MM.1S (cell line): ENCODE measurements at regions not wholly inside any gene's neighbourhood (a gene's known extent, or its start where the extent isn't known, plus 50 kb on each side); places are given as distances from the start of the nearest gene placed in this dataset.

ENCODE experiments used
- DNase-seq: peaks from one replicate; pipeline ENCODE4 v3.0.0-alpha.2; 2015
- H2AFZ ChIP-seq: fragments of 300-600 bp; sonication (generic); 2 replicates; pipeline ENCODE4 v1.6.0; 2016; ENCODE audit warnings: antibody characterized with exemption, low read length
- H3F3A ChIP-seq: fragments of 300-600 bp; sonication (generic); 2 replicates; pipeline ENCODE4 v1.6.1; 2016; ENCODE audit warnings: mild to moderate bottlenecking, antibody characterized with exemption, low read length, moderate library complexity, mixed read lengths; ENCODE audit not compliant: insufficient read depth
- H3K27ac ChIP-seq: fragments of 300-600 bp; sonication (generic); 2 replicates; pipeline ENCODE4 v1.5.1; 2016; ENCODE audit warnings: mild to moderate bottlenecking, low read length
- H3K27me3 ChIP-seq: fragments of 300-600 bp; sonication (generic); replicated peaks from 2 replicates; pipeline ENCODE4 v1.6.0; 2016; ENCODE audit warnings: low read length; ENCODE audit not compliant: insufficient read depth
- H3K36me3 ChIP-seq: fragments of 300-600 bp; sonication (generic); replicated peaks from 2 replicates; pipeline ENCODE4 v1.6.1; 2016; ENCODE audit warnings: mild to moderate bottlenecking, low read length, mixed read lengths; ENCODE audit not compliant: insufficient read depth
- H3K4me1 ChIP-seq: fragments of 300-600 bp; sonication (generic); 2 replicates; pipeline ENCODE4 v1.6.1; 2016; ENCODE audit warnings: low read length, mixed read lengths
- H3K4me2 ChIP-seq: fragments of 300-600 bp; sonication (generic); 2 replicates; pipeline ENCODE4 v1.6.0; 2016; ENCODE audit warnings: low read depth, low read length
- H3K4me3 ChIP-seq: fragments of 300-600 bp; sonication (generic); 2 replicates; pipeline ENCODE4 v1.5.1; 2016; ENCODE audit warnings: low read length, mixed read lengths
- H3K79me2 ChIP-seq: fragments of 300-600 bp; sonication (generic); 2 replicates; pipeline ENCODE4 v1.6.1; 2016; ENCODE audit warnings: mixed run types, low read length, mixed read lengths
- H3K9ac ChIP-seq: fragments of 300-600 bp; sonication (generic); 2 replicates; pipeline ENCODE4 v1.6.1; 2016; ENCODE audit warnings: low read length, mixed read lengths
- H3K9me2 ChIP-seq: fragments of 300-600 bp; sonication (generic); replicated peaks from 2 replicates; pipeline ENCODE4 v1.6.1; 2016; ENCODE audit warnings: mild to moderate bottlenecking, low read length, mixed read lengths; ENCODE audit not compliant: insufficient read depth
- H3K9me3 ChIP-seq: fragments of 300-600 bp; sonication (generic); replicated peaks from 2 replicates; pipeline ENCODE4 v1.6.1; 2016; ENCODE audit warnings: mild to moderate bottlenecking, low read length, mixed read lengths; ENCODE audit not compliant: insufficient read depth
- H4K20me1 ChIP-seq: fragments of 300-600 bp; sonication (generic); 2 replicates; pipeline ENCODE4 v1.6.1; 2016; ENCODE audit warnings: mild to moderate bottlenecking, low read length, moderate library complexity, mixed read lengths; ENCODE audit not compliant: insufficient read depth
- EZH2 ChIP-seq: fragments of 300-600 bp; sonication (generic); optimal IDR thresholded peaks from 2 replicates; pipeline ENCODE3; 2017; ENCODE audit warnings: low read depth, mild to moderate bottlenecking, antibody characterized with exemption, low read length, mixed read lengths
- EZH2phosphoT487 ChIP-seq: fragments of 300-600 bp; sonication (generic); IDR thresholded peaks from 2 replicates; pipeline ENCODE4 v1.6.1; 2018; ENCODE audit warnings: antibody characterized with exemption, low read length
- TF ChIP-seq, protein P1 (sequence below): fragments of 300-600 bp; sonication (generic); IDR thresholded peaks from 2 replicates; pipeline ENCODE4 v1.5.1; 2016; ENCODE audit warnings: antibody characterized with exemption, low read length, mixed read lengths

DNA sequence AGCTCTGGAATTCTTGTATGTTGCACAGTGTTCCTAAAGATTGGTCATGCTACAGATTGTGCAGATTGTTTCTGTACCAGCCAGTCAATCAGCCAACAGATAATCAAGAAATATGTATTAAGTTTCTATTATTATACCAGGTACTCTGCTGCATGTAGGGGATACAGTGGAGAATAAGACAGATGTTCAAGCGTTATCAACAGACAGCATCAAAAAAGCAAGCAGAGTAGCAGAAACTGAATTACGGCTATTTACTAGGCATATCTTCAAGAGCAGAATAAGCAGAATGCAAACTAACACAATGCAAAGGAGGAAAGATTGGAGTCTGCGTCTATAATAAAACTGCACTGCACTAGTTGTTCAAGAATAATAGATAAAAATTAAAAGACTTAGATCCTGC lies 278.6 kb downstream of the ETS1 start:
- TF ChIP-seq, protein P1, sequence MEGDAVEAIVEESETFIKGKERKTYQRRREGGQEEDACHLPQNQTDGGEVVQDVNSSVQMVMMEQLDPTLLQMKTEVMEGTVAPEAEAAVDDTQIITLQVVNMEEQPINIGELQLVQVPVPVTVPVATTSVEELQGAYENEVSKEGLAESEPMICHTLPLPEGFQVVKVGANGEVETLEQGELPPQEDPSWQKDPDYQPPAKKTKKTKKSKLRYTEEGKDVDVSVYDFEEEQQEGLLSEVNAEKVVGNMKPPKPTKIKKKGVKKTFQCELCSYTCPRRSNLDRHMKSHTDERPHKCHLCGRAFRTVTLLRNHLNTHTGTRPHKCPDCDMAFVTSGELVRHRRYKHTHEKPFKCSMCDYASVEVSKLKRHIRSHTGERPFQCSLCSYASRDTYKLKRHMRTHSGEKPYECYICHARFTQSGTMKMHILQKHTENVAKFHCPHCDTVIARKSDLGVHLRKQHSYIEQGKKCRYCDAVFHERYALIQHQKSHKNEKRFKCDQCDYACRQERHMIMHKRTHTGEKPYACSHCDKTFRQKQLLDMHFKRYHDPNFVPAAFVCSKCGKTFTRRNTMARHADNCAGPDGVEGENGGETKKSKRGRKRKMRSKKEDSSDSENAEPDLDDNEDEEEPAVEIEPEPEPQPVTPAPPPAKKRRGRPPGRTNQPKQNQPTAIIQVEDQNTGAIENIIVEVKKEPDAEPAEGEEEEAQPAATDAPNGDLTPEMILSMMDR = no peak
- TF ChIP-seq EZH2phosphoT487 = no peak
- no peak for TF ChIP-seq EZH2
- no peak for DNase-seq
- Histone ChIP-seq H2AFZ (no peak overlapping the region), H3K9me2 (no peaks in the 10 kb centered on the region), H3K27me3 (no peaks in the 10 kb centered on the region), H3K79me2 (no peaks in the 10 kb centered on the region), H3K36me3 (no peaks in the 10 kb centered on the region), H3K4me2 (no peak overlapping the region), H3K4me3 (no peak overlapping the region), H3K9ac (no peak overlapping the region), H4K20me1 (no peaks in the 10 kb centered on the region), H3F3A (no peaks in the 10 kb centered on the region), H3K27ac (no peak overlapping the region), H3K4me1 (peaks cover 19% of the 10 kb centered on the region), H3K9me3 (no peaks in the 10 kb centered on the region)

DNA sequence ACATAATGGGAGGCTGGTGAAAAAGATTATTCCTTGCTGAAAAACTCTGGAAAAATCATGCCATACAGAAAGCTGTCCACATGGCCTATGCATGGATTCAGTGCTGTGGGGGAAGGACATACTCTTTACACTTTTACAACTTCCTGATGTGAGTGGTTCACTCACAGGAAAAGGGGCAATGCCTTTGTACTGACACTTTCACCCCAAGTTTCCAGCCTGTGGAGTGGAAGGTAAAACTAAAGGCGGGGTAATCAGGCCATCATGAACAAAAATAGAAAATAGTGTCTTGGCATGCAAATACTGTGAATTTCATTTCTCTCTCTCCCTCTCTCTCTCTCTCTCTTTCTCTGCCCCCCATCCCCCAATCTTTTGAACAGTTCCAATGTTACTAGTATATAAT lies 281.8 kb downstream of the ETS1 start:
- DNase-seq = no peak
- no peak overlapping the region for H3K9ac ChIP-seq
- H3K36me3 ChIP-seq = no peaks in the 10 kb centered on the region
- no peak overlapping the region for H3K27ac ChIP-seq
- no peak overlapping the region for H2AFZ ChIP-seq
- H3K79me2 ChIP-seq = no peaks in the 10 kb centered on the region
- H3K4me2 ChIP-seq = no peak overlapping the region
- H3F3A ChIP-seq = peaks cover 14% of the 10 kb centered on the region
- peaks cover 33% of the 10 kb centered on the region for H3K4me1 ChIP-seq
- TF ChIP-seq EZH2 (no peak), EZH2phosphoT487 (no peak)
- TF ChIP-seq, protein P1 = no peak
- H3K4me3 ChIP-seq = no peak overlapping the region
- no peaks in the 10 kb centered on the region for H3K9me2 ChIP-seq
- H4K20me1 ChIP-seq = no peaks in the 10 kb centered on the region
- H3K27me3 ChIP-seq = no peaks in the 10 kb centered on the region
- no peaks in the 10 kb centered on the region for H3K9me3 ChIP-seq

DNA sequence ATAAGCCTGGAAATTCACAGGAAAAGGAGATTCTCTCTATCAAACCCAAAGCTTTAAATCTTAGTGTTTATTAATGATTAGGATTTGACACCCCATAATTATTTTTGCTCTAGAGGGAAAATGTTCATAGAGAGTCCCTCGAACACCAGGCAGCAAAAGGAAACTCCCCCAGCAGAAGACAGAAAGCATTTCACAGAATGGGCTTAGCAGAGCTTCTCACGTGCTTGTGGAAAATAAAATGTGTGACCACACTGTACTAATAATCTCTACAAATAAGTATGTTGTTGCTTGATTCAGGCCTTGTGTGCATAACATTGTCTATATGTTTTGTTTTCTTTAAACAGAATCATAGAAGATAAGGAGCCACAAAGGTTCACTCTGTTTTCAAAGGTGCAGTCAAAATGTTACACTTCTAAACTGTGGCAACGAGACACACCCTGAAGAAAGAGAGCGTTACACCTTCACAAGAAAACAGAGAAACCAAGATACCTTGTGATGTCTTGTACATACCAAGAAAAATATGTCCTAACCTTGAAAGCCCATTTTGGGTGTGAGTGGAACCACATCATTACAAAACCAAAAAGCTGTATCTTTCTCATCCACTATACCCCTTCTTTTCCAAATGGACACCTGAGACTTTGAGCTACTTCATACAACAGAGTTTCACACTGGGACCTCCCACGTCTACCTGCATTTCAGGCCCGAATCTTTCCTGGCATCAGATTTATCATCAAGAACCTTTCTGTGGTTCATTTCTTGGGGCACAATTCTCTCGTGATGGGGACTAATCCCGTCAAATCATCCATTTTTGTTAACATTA lies 282.5 kb downstream of the ETS1 start:
- no peak for DNase-seq
- no peaks in the 10 kb centered on the region for H3K79me2 ChIP-seq
- H3K4me2 ChIP-seq = no peak overlapping the region

More for the DNA sequence above, 282.5 kb downstream of the ETS1 start:
- Histone ChIP-seq H3K9ac (no peak overlapping the region), H3K9me3 (no peaks in the 10 kb centered on the region), H3K27me3 (no peaks in the 10 kb centered on the region), H4K20me1 (no peaks in the 10 kb centered on the region), H3K4me3 (no peak overlapping the region), H3K4me1 (peaks cover 33% of the 10 kb centered on the region), H3F3A (peaks cover 14% of the 10 kb centered on the region), H3K36me3 (no peaks in the 10 kb centered on the region), H3K9me2 (no peaks in the 10 kb centered on the region), H2AFZ (no peak overlapping the region), H3K27ac (no peak overlapping the region)
- TF ChIP-seq EZH2 = no peak
- no peak for TF ChIP-seq EZH2phosphoT487
- TF ChIP-seq, protein P1 = no peak
